SK-N-SH (cell line): ENCODE measurements at regions not wholly inside any gene's neighbourhood (a gene's known extent, or its start where the extent isn't known, plus 50 kb on each side); places are given as distances from the start of the nearest gene placed in this dataset.

Experiments
- CTCF ChIA-PET: fragments of 300-600, 350-600 bp; formaldehyde crosslinking; extraction: SDS; loops from one replicate; lab custom pipeline; 2021; lab: Yijun Ruan, JAX
- POLR2A ChIA-PET: fragments of 350-600 bp; sonication (Branson Sonifier 250); formaldehyde crosslinking; extraction: SDS; loops from one replicate; lab custom pipeline; 2020; ENCODE audit warnings: antibody characterized with exemption, inconsistent platforms; lab: Yijun Ruan, JAX
- DNase-seq: peaks from one replicate; pipeline ENCODE4 v3.0.0; 2012
- H2AFZ ChIP-seq: fragments of 200-600 bp; sonication (generic); 2 replicates; pipeline ENCODE4 v1.8.1; 2016; ENCODE audit warnings: antibody characterized with exemption, mild to moderate bottlenecking, low read depth
- H3F3A ChIP-seq: fragments of 200-600 bp; sonication (generic); replicated peaks from 2 replicates; pipeline ENCODE3; 2016; ENCODE audit warnings: antibody characterized with exemption, mild to moderate bottlenecking; ENCODE audit not compliant: insufficient read depth
- H3K27ac ChIP-seq, 2 experiments: fragments of 200-500 bp in 1 of 2; fragments of 200-600 bp in 1 of 2; sonication (Bioruptor generic) in 1 of 2; sonication (generic), shearing (Covaris generic) in 1 of 2; 2 replicates each; pipeline versions ENCODE4 v1.5.1 to v1.6.1; 2014 to 2016; ENCODE audit warnings: low read depth in 2 of 2, inconsistent platforms in 1 of 2, low read length in 1 of 2, mild to moderate bottlenecking in 1 of 2, mixed read lengths in 1 of 2
- H3K27me3 ChIP-seq: fragments of 200-600 bp; sonication (generic), shearing (Covaris generic); 2 replicates; pipeline ENCODE4 v1.6.1; 2016; ENCODE audit warnings: mixed run types; ENCODE audit not compliant: insufficient read depth
- H3K36me3 ChIP-seq, 2 experiments: fragments of 200-500 bp in 1 of 2; fragments of 200-600 bp in 1 of 2; sonication (Bioruptor generic) in 1 of 2; sonication (generic) in 1 of 2; replicated peaks in 1 of 2; 2 replicates each; pipeline versions ENCODE3 to v1.5.1; 2014 to 2016; ENCODE audit warnings: low read length in 1 of 2, mild to moderate bottlenecking in 1 of 2; ENCODE audit not compliant: insufficient read depth in 2 of 2, control insufficient read depth in 1 of 2
- H3K4me1 ChIP-seq, 2 experiments: fragments of 200-500 bp in 1 of 2; fragments of 200-600 bp in 1 of 2; sonication (Bioruptor generic) in 1 of 2; sonication (generic), shearing (Covaris generic) in 1 of 2; 2 replicates each; pipeline versions ENCODE4 v1.5.1 to v1.6.1; 2014 to 2016; ENCODE audit warnings: low read depth in 1 of 2, low read length in 1 of 2, mixed run types in 1 of 2; ENCODE audit not compliant: insufficient read depth in 2 of 2, control insufficient read depth in 1 of 2
- H3K4me2 ChIP-seq: fragments of 200-600 bp; sonication (generic), shearing (Covaris generic); 2 replicates; pipeline ENCODE4 v1.6.1; 2017; ENCODE audit warnings: mixed run types
- H3K4me3 ChIP-seq, 2 experiments: fragments of 200-500 bp in 1 of 2; fragments of 200-600 bp in 1 of 2; sonication (Bioruptor generic) in 1 of 2; sonication (generic), shearing (Covaris generic) in 1 of 2; 2 replicates each; pipeline versions ENCODE4 v1.5.1 to v1.8.1; 2014 to 2016; ENCODE audit warnings: low read depth in 2 of 2, inconsistent platforms in 1 of 2, low read length in 1 of 2, mild to moderate bottlenecking in 1 of 2, mixed read lengths in 1 of 2, moderate library complexity in 1 of 2
- H3K79me2 ChIP-seq: fragments of 200-600 bp; sonication (generic); 2 replicates; pipeline ENCODE4 v1.8.1; 2017; ENCODE audit warnings: mild to moderate bottlenecking; ENCODE audit not compliant: insufficient read depth
- H3K9ac ChIP-seq: fragments of 200-600 bp; sonication (generic); 2 replicates; pipeline ENCODE4 v1.6.1; 2017; ENCODE audit warnings: mixed run types
- H3K9me2 ChIP-seq: fragments of 200-600 bp; sonication (generic); 2 replicates; pipeline ENCODE4 v1.6.1; 2017; ENCODE audit warnings: mixed run types
- H3K9me3 ChIP-seq: fragments of 200-600 bp; sonication (generic); 2 replicates; pipeline ENCODE4 v1.6.1; 2017; ENCODE audit warnings: mixed run types, mild to moderate bottlenecking, moderate library complexity
- H4K20me1 ChIP-seq: fragments of 200-600 bp; sonication (generic); 2 replicates; pipeline ENCODE4 v1.6.1; 2017; ENCODE audit warnings: mild to moderate bottlenecking, mixed run types; ENCODE audit not compliant: insufficient read depth
- ELF1 ChIP-seq: IDR thresholded peaks from 2 replicates; pipeline ENCODE4 v1.4.0; 2012
- EP300 ChIP-seq, 2 experiments: IDR thresholded peaks; 2 replicates each; pipeline versions ENCODE4 v1.4.0 to v1.6.1; 2012; ENCODE audit warnings: borderline replicate concordance in 1 of 2, low read depth in 1 of 2, low read length in 1 of 2
- FOXM1 ChIP-seq: IDR thresholded peaks from 2 replicates; pipeline ENCODE4 v1.4.0; 2012; ENCODE audit warnings: low read depth, mild to moderate bottlenecking
- GABPA ChIP-seq: IDR thresholded peaks from 2 replicates; pipeline ENCODE4 v1.4.0; 2012; ENCODE audit warnings: low read depth, mild to moderate bottlenecking
- GATA2 ChIP-seq: sonication (generic); formaldehyde crosslinking; IDR thresholded peaks from 2 replicates; pipeline ENCODE4 v1.5.0; 2020; ENCODE audit warnings: mild to moderate bottlenecking, missing genetic modification reagents
- IRF3 ChIP-seq: fragments of 150-350 bp; IDR thresholded peaks from 2 replicates; pipeline ENCODE4 v1.6.1; 2016; ENCODE audit warnings: mild to moderate bottlenecking, low read depth, low read length
- JUND ChIP-seq: IDR thresholded peaks from 2 replicates; pipeline ENCODE4 v1.4.0; 2012
- MEF2A ChIP-seq: IDR thresholded peaks from 2 replicates; pipeline ENCODE4 v1.4.0; 2012; ENCODE audit warnings: low read depth, borderline replicate concordance
- MXI1 ChIP-seq: IDR thresholded peaks from 2 replicates; pipeline ENCODE4 v1.6.1; 2012; ENCODE audit warnings: mild to moderate bottlenecking, low read depth, low read length, improper control_type of control experiment
- NRF1 ChIP-seq: IDR thresholded peaks from 2 replicates; pipeline ENCODE4 v1.6.1; 2012; ENCODE audit warnings: low read depth, mild to moderate bottlenecking, low read length
- POLR2AphosphoS5 ChIP-seq: IDR thresholded peaks from 2 replicates; pipeline ENCODE4 v1.6.1; 2012; ENCODE audit warnings: low read depth, low read length
- RCOR1 ChIP-seq: fragments of 150-350 bp; IDR thresholded peaks from 2 replicates; pipeline ENCODE4 v1.6.1; 2017; ENCODE audit warnings: antibody characterized with exemption, low read length
- REST ChIP-seq: IDR thresholded peaks from 2 replicates; pipeline ENCODE4 v1.6.1; 2012; ENCODE audit warnings: mild to moderate bottlenecking, low read depth, low read length, moderate library complexity
- RFX5 ChIP-seq: IDR thresholded peaks from 2 replicates; pipeline ENCODE4 v1.6.1; 2012; ENCODE audit warnings: mild to moderate bottlenecking, improper control_type of control experiment, low read length
- RXRA ChIP-seq: IDR thresholded peaks from 2 replicates; pipeline ENCODE4 v1.4.0; 2012; ENCODE audit warnings: low read depth, mild to moderate bottlenecking, borderline replicate concordance
- SIN3A ChIP-seq: IDR thresholded peaks from 2 replicates; pipeline ENCODE4 v1.6.1; 2012; ENCODE audit warnings: low read depth, mild to moderate bottlenecking, low read length, moderate library complexity, borderline replicate concordance
- TAF1 ChIP-seq: IDR thresholded peaks from 2 replicates; pipeline ENCODE4 v1.6.1; 2012; ENCODE audit warnings: low read depth, mild to moderate bottlenecking, low read length, moderate library complexity, borderline replicate concordance
- TEAD4 ChIP-seq: IDR thresholded peaks from 2 replicates; pipeline ENCODE4 v1.4.0; 2012; ENCODE audit warnings: mild to moderate bottlenecking, borderline replicate concordance; ENCODE audit not compliant: insufficient read depth
- WGBS: methylation state at CpG from one replicate; pipeline ENCODE4 v1.1.6; 2017; ENCODE audit warnings: low lambda C conversion rate; 5-methylcytosine and 5-hydroxymethylcytosine counted together
- TF ChIP-seq, protein P1 (sequence below): fragments of 150-350 bp; IDR thresholded peaks from 2 replicates; pipeline ENCODE4 v1.6.1; 2017; ENCODE audit warnings: antibody characterized with exemption, low read length, low read depth, borderline replicate concordance
- TF ChIP-seq, protein P2 (sequence below): IDR thresholded peaks from 2 replicates; pipeline ENCODE4; 2012
- TF ChIP-seq, protein P3 (sequence below): IDR thresholded peaks from 2 replicates; pipeline ENCODE4 v1.4.0; 2012; ENCODE audit warnings: low read depth, borderline replicate concordance

GRCh38 chr6:164756142-164756541, 553.3 kb downstream of the C6orf118 start:
- no peaks in the 10 kb centered on the region for H4K20me1 ChIP-seq
- no peak overlapping the region for H3K4me3 ChIP-seq
- H3F3A ChIP-seq: no peaks in the 10 kb centered on the region
- WGBS: 27% methylated on average over 3 of the region's 3 CpGs
- no peak overlapping the region for H3K27ac ChIP-seq
- no peaks in the 10 kb centered on the region for H3K9me3 ChIP-seq
- ChIA-PET CTCF (no interaction called here), POLR2A (no interaction called here)
- H3K36me3 ChIP-seq: no peaks in the 10 kb centered on the region
- no peak for TF ChIP-seq TAF1
- TF ChIP-seq, protein P1, sequence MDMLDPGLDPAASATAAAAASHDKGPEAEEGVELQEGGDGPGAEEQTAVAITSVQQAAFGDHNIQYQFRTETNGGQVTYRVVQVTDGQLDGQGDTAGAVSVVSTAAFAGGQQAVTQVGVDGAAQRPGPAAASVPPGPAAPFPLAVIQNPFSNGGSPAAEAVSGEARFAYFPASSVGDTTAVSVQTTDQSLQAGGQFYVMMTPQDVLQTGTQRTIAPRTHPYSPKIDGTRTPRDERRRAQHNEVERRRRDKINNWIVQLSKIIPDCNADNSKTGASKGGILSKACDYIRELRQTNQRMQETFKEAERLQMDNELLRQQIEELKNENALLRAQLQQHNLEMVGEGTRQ: no peak
- TF ChIP-seq TEAD4: no peak
- no peak for TF ChIP-seq GABPA
- no peak for TF ChIP-seq SIN3A
- TF ChIP-seq, protein P2, sequence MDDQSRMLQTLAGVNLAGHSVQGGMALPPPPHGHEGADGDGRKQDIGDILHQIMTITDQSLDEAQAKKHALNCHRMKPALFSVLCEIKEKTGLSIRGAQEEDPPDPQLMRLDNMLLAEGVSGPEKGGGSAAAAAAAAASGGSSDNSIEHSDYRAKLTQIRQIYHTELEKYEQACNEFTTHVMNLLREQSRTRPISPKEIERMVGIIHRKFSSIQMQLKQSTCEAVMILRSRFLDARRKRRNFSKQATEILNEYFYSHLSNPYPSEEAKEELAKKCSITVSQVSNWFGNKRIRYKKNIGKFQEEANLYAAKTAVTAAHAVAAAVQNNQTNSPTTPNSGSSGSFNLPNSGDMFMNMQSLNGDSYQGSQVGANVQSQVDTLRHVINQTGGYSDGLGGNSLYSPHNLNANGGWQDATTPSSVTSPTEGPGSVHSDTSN: no peak
- no peak for TF ChIP-seq FOXM1
- TF ChIP-seq EP300 (IDR thresholded peaks at IDR 0.05; ENCODE audit: borderline replicate concordance in 1 of 2, low read depth in 1 of 2, low read length in 1 of 2): no peak
- no peak overlapping the region for H3K4me2 ChIP-seq
- DNase-seq: no peak
- no peaks in the 10 kb centered on the region for H3K9me2 ChIP-seq
- no peak overlapping the region for H3K9ac ChIP-seq
- H3K4me1 ChIP-seq: peaks cover 0 to 3% of the 10 kb centered on the region in 2 experiments; a peak in 1 of 4 replicates
- no peaks in the 10 kb centered on the region for H3K79me2 ChIP-seq
- no peak overlapping the region for H2AFZ ChIP-seq
- H3K27me3 ChIP-seq: no peaks in the 10 kb centered on the region

DNA sequence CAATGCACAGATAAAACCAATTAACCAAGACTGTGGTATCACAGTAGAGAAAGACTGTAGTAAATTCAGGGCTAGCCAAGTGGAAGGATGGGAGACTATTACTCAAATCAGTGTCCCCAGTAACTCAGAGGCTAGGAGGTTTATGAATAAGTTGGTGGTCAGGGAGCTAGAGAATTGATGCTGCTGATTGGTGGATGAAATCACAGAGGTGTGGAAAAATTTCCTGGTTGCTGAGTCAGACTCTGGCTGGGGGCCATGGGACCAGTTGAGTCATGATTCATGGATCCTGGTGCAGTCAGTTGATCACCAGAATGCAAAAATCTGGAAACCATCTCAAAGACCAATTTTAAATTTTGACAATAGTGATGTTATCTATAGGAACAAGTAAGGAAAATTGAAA, 555.9 kb downstream of the C6orf118 start:
- H3F3A ChIP-seq: no peaks in the 10 kb centered on the region
- H4K20me1 ChIP-seq: no peaks in the 10 kb centered on the region
- no peak overlapping the region for H3K4me2 ChIP-seq
- no peak overlapping the region for H3K27ac ChIP-seq
- no peak overlapping the region for H3K4me3 ChIP-seq
- no peak overlapping the region for H3K9ac ChIP-seq
- H3K4me1 ChIP-seq: peaks cover 0 to 17% of the 10 kb centered on the region in 2 experiments; a peak in 2 of 4 replicates
- H3K36me3 ChIP-seq: no peaks in the 10 kb centered on the region
- no peak for DNase-seq
- POLR2A ChIA-PET: no interaction called here
- no peaks in the 10 kb centered on the region for H3K79me2 ChIP-seq
- CTCF ChIA-PET: interaction anchor here (2.2 kb wide), 1 partner anchor 174 kb away, joined by 6 read pairs; no protein-coding TSS in a partner anchor
- no peaks in the 10 kb centered on the region for H3K27me3 ChIP-seq
- H2AFZ ChIP-seq: no peak overlapping the region
- H3K9me2 ChIP-seq: no peaks in the 10 kb centered on the region
- no peaks in the 10 kb centered on the region for H3K9me3 ChIP-seq
- TF ChIP-seq ELF1: no peak
- no peak for TF ChIP-seq GABPA
- TF ChIP-seq TAF1: no peak
- no peak for TF ChIP-seq POLR2AphosphoS5
- no peak for TF ChIP-seq REST
- no peak for TF ChIP-seq JUND
- TF ChIP-seq RFX5: no peak
- TF ChIP-seq IRF3: no peak
- TF ChIP-seq, protein P3, sequence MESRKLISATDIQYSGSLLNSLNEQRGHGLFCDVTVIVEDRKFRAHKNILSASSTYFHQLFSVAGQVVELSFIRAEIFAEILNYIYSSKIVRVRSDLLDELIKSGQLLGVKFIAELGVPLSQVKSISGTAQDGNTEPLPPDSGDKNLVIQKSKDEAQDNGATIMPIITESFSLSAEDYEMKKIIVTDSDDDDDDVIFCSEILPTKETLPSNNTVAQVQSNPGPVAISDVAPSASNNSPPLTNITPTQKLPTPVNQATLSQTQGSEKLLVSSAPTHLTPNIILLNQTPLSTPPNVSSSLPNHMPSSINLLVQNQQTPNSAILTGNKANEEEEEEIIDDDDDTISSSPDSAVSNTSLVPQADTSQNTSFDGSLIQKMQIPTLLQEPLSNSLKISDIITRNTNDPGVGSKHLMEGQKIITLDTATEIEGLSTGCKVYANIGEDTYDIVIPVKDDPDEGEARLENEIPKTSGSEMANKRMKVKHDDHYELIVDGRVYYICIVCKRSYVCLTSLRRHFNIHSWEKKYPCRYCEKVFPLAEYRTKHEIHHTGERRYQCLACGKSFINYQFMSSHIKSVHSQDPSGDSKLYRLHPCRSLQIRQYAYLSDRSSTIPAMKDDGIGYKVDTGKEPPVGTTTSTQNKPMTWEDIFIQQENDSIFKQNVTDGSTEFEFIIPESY: no peak
- TF ChIP-seq GATA2: no peak
- TF ChIP-seq RXRA: no peak
- no peak for TF ChIP-seq MEF2A
- no peak for TF ChIP-seq RCOR1
- TF ChIP-seq SIN3A: no peak
- no peak for TF ChIP-seq MXI1
- TF ChIP-seq NRF1: no peak
